HG03432 (cell line): ENCODE measurements at regions not wholly inside any gene's neighbourhood (a gene's known extent, or its start where the extent isn't known, plus 50 kb on each side); places are given as distances from the start of the nearest gene placed in this dataset.
"Not testable (repeated sequence)": the region's sequence is repeated elsewhere in the genome, so short reads cannot be mapped to it uniquely, and the experiment has no call there.

Experiments
- ATAC-seq: cut with Tn5 transposase; IDR thresholded peaks from one replicate; pipeline ENCODE4 v1.9.1; 2021; ENCODE audit warnings: mild to moderate bottlenecking, moderate library complexity; ENCODE audit not compliant: unreplicated experiment

GRCh38 chr9:78172610-78173009, 63.3 kb upstream of the CEP78 start:
- not testable (repeated sequence) for ATAC-seq

- ATAC-seq, result no peak
Observed at GRCh38 chr9:78171651-78172050, 64.2 kb upstream of the CEP78 start.

- ATAC-seq, result no peak
Observed at GRCh38 chr9:78169125-78169524, 66.8 kb upstream of the CEP78 start.

- ATAC-seq, result no peak
Observed at GRCh38 chr9:78167356-78167755, 68.5 kb upstream of the CEP78 start.

GRCh38 chr9:78163834-78164233, 72.0 kb upstream of the CEP78 start:
- no peak for ATAC-seq

- ATAC-seq, result no peak
Observed at GRCh38 chr9:78158286-78158685, 77.6 kb upstream of the CEP78 start.

GRCh38 chr9:78150983-78151356, 84.9 kb upstream of the CEP78 start:
- no peak for ATAC-seq

GRCh38 chr9:78150312-78150982, 85.4 kb upstream of the CEP78 start:
- ATAC-seq, result no peak

- no peak for ATAC-seq
Observed at GRCh38 chr9:78149702-78150291, 86.1 kb upstream of the CEP78 start.

GRCh38 chr9:78146241-78146640, 89.6 kb upstream of the CEP78 start:
- no peak for ATAC-seq

- ATAC-seq, result peak; percentile 49
Observed at GRCh38 chr9:78144663-78145377, 91.1 kb upstream of the CEP78 start.

- ATAC-seq, result no peak
Observed at GRCh38 chr9:78144008-78144381, 91.9 kb upstream of the CEP78 start.

GRCh38 chr9:78143281-78144007, 92.4 kb upstream of the CEP78 start:
- ATAC-seq, result no peak

- not testable (repeated sequence) for ATAC-seq
Observed at GRCh38 chr9:78142264-78142663, 93.6 kb upstream of the CEP78 start.

- ATAC-seq, result peak; percentile 37
Observed at GRCh38 chr9:78133751-78134150, 102.1 kb upstream of the CEP78 start.

GRCh38 chr9:78132701-78133058, 101.1 kb upstream of the GNAQ start:
- ATAC-seq, result no peak

GRCh38 chr9:78131969-78132700, 100.5 kb upstream of the GNAQ start:
- ATAC-seq, result no peak

GRCh38 chr9:78130853-78131252, 99.2 kb upstream of the GNAQ start:
- ATAC-seq, result no peak

- ATAC-seq, result no peak
Observed at GRCh38 chr9:78130004-78130403, 98.4 kb upstream of the GNAQ start.

GRCh38 chr9:78127279-78128225, 95.9 kb upstream of the GNAQ start:
- no peak for ATAC-seq
